Brain microvascular endothelial cell (primary cell): ENCODE measurements at regions not wholly inside any gene's neighbourhood (a gene's known extent, or its start where the extent isn't known, plus 50 kb on each side); places are given as distances from the start of the nearest gene placed in this dataset.
A peak's percentile ranks its signal among the peaks of the same experiment; 100 is the strongest.

ENCODE experiments used
- DNase-seq: peaks from one replicate; pipeline ENCODE4 v3.0.0-alpha.2; 2020
- H3K27ac ChIP-seq: fragments of 250-450 bp; sonication (Bioruptor Pico); 2 replicates; pipeline ENCODE4 v1.5.1; 2020; ENCODE audit warnings: mild to moderate bottlenecking, moderate library complexity
- H3K27me3 ChIP-seq: fragments of 250-450 bp; sonication (Bioruptor Pico); replicated peaks from 2 replicates; pipeline ENCODE4 v1.5.1; 2020; ENCODE audit warnings: mild to moderate bottlenecking
- H3K36me3 ChIP-seq: fragments of 250-450 bp; sonication (Bioruptor Pico); replicated peaks from 2 replicates; pipeline ENCODE4 v1.5.1; 2020; ENCODE audit warnings: mild to moderate bottlenecking
- H3K4me3 ChIP-seq: 2 replicates; pipeline ENCODE4 v1.5.1; 2011; ENCODE audit warnings: low read depth, mild to moderate bottlenecking, control low read depth, low read length, moderate library complexity
- CTCF ChIP-seq: IDR thresholded peaks from 2 replicates; pipeline ENCODE4 v1.5.1; 2011; ENCODE audit warnings: low read depth, mild to moderate bottlenecking, moderate library complexity, low read length, control low read depth, inconsistent platforms; ENCODE audit errors: missing control alignments
- in situ Hi-C: cut with HindIII; loops from 2 replicates; pipeline ENCODE4 v1.10.0; 2017; ENCODE audit warnings: low sequenced_read_pairs, low pct_ligation_motif_present

GRCh38 chr6:80667006-80667405 lies 560.5 kb downstream of the BCKDHB start:
- no peak overlapping the region for H3K27ac ChIP-seq
- no peak for DNase-seq
- H3K36me3 ChIP-seq, result no peaks in the 10 kb centered on the region
- in situ Hi-C loops, result no loop called here
- H3K4me3 ChIP-seq, result no peak overlapping the region
- no peaks in the 10 kb centered on the region for H3K27me3 ChIP-seq
- no peak for TF ChIP-seq CTCF

GRCh38 chr6:80658926-80659325 lies 552.5 kb downstream of the BCKDHB start:
- Histone ChIP-seq H3K4me3 (no peak overlapping the region), H3K27ac (no peak overlapping the region), H3K36me3 (no peaks in the 10 kb centered on the region), H3K27me3 (no peaks in the 10 kb centered on the region)
- no peak for DNase-seq
- in situ Hi-C loops, result no loop called here
- TF ChIP-seq CTCF, result no peak

GRCh38 chr6:80647156-80647555 lies 540.7 kb downstream of the BCKDHB start:
- H3K27ac ChIP-seq, result no peak overlapping the region
- H3K36me3 ChIP-seq, result no peaks in the 10 kb centered on the region
- in situ Hi-C loops, result no loop called here
- no peak for DNase-seq
- no peaks in the 10 kb centered on the region for H3K27me3 ChIP-seq
- H3K4me3 ChIP-seq, result no peak overlapping the region
- TF ChIP-seq CTCF, result no peak

GRCh38 chr6:80643881-80644280 lies 537.4 kb downstream of the BCKDHB start:
- Histone ChIP-seq H3K4me3 (no peak overlapping the region), H3K27me3 (no peaks in the 10 kb centered on the region), H3K27ac (no peak overlapping the region), H3K36me3 (no peaks in the 10 kb centered on the region)
- in situ Hi-C loops, result no loop called here
- TF ChIP-seq CTCF, result no peak
- DNase-seq, result no peak

GRCh38 chr6:80642452-80642851 lies 536.0 kb downstream of the BCKDHB start:
- peak overlapping the region; percentile 68 for H3K27ac ChIP-seq
- no peak for DNase-seq
- H3K4me3 ChIP-seq, result no peak overlapping the region
- no peaks in the 10 kb centered on the region for H3K27me3 ChIP-seq
- in situ Hi-C loops, result no loop called here
- TF ChIP-seq CTCF, result no peak
- H3K36me3 ChIP-seq, result no peaks in the 10 kb centered on the region

GRCh38 chr6:80641591-80641990 lies 535.1 kb downstream of the BCKDHB start:
- Histone ChIP-seq H3K36me3 (no peaks in the 10 kb centered on the region), H3K27me3 (no peaks in the 10 kb centered on the region), H3K27ac (peak overlapping the region; percentile 68), H3K4me3 (no peak overlapping the region)
- no peak for TF ChIP-seq CTCF
- in situ Hi-C loops, result no loop called here
- DNase-seq, result peak; percentile 66
